HFFc6 (cell line): ENCODE measurements at regions not wholly inside any gene's neighbourhood (a gene's known extent, or its start where the extent isn't known, plus 50 kb on each side); places are given as distances from the start of the nearest gene placed in this dataset.

Source experiments
- DNase-seq: peaks from one replicate; pipeline ENCODE4 v3.0.0-alpha.2; 2018
- H3K27ac Mint-ChIP-seq: 2 replicates; pipeline ENCODE4 v1.8.0; 2020; ENCODE audit warnings: mild to moderate bottlenecking, mixed read lengths
- H3K27me3 Mint-ChIP-seq: 2 replicates; pipeline ENCODE4 v1.8.0; 2021; ENCODE audit warnings: mild to moderate bottlenecking, moderate library complexity, mixed read lengths; ENCODE audit not compliant: insufficient read depth
- H3K36me3 Mint-ChIP-seq: 2 replicates; pipeline ENCODE4 v1.8.0; 2021; ENCODE audit warnings: low read depth, mixed read lengths
- H3K4me1 Mint-ChIP-seq: 2 replicates; pipeline ENCODE4 v1.8.0; 2020; ENCODE audit warnings: low read depth, mixed read lengths
- H3K4me3 Mint-ChIP-seq: 2 replicates; pipeline ENCODE4 v1.8.0; 2020; ENCODE audit warnings: mild to moderate bottlenecking, moderate library complexity, mixed read lengths
- H3K9me3 Mint-ChIP-seq: 2 replicates; pipeline ENCODE4 v1.8.0; 2020; ENCODE audit warnings: mild to moderate bottlenecking, mixed read lengths
- TF ChIP-seq, protein P1 (sequence below): fragments of 200-600 bp; sonication (generic); IDR thresholded peaks from 2 replicates; pipeline ENCODE4 v1.5.0; 2021; ENCODE audit warnings: antibody characterized with exemption, mild to moderate bottlenecking

DNA sequence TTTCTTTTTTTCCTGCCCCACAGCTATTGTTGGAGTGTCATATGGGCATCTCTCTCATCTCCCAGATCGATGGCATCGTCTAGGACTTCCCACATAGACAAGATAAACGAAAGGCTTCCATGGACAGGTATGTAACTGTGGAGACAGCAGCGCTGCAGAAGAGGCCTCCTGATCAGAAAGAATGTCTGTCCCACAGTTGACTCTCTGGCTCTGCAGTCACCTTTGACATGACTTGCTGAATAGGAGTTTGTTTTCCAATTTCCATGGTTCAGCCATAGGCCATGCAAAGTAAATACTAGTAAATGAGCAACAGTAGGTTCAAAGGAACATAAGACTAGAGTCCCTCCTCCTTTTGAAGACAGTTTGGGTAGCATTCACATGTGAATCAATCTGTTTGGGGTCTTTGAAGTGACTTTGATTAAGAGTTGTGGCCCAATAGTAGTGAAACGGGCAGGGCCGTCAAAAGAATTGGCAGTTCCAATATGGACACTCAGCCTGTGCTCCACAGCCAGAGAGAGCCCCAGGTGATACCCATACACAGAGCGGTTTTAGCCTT lies 134.7 kb upstream of the IFNGR1 start:
- Mint-ChIP-seq H3K27me3 (peaks cover 10% of the 10 kb centered on the region; the same call in 1 of the 2 replicates), H3K36me3 (no peaks in the 10 kb centered on the region), H3K9me3 (no peaks in the 10 kb centered on the region), H3K4me1 (no peaks in the 10 kb centered on the region), H3K4me3 (no peak overlapping the region), H3K27ac (no peak overlapping the region)
- TF ChIP-seq, protein P1, sequence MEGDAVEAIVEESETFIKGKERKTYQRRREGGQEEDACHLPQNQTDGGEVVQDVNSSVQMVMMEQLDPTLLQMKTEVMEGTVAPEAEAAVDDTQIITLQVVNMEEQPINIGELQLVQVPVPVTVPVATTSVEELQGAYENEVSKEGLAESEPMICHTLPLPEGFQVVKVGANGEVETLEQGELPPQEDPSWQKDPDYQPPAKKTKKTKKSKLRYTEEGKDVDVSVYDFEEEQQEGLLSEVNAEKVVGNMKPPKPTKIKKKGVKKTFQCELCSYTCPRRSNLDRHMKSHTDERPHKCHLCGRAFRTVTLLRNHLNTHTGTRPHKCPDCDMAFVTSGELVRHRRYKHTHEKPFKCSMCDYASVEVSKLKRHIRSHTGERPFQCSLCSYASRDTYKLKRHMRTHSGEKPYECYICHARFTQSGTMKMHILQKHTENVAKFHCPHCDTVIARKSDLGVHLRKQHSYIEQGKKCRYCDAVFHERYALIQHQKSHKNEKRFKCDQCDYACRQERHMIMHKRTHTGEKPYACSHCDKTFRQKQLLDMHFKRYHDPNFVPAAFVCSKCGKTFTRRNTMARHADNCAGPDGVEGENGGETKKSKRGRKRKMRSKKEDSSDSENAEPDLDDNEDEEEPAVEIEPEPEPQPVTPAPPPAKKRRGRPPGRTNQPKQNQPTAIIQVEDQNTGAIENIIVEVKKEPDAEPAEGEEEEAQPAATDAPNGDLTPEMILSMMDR, result no peak
- no peak for DNase-seq

DNA sequence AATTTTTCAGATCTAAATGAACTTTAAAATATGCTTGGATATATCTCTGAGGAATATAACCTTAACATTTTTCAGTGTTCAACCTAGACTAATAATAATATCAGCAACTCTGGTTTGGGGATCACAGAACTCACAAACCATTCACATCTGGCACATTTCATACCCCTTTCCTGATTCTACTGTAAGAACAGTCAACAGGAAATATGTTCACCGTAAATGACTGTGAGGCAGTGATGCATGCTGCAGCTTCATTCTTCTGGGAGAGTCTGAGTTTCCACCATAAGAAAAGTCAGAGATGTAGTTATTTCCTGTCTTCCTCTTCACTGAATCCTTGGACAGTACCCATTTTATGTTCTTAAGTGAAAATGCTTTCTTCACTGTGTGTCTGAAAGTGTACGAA lies 134.2 kb upstream of the IFNGR1 start:
- Mint-ChIP-seq H3K4me3 (no peak overlapping the region), H3K27ac (no peak overlapping the region), H3K4me1 (no peaks in the 10 kb centered on the region), H3K36me3 (no peaks in the 10 kb centered on the region), H3K9me3 (no peaks in the 10 kb centered on the region), H3K27me3 (peaks cover 10% of the 10 kb centered on the region; the same call in 1 of the 2 replicates)
- DNase-seq, result no peak
- TF ChIP-seq, protein P1, result no peak

DNA sequence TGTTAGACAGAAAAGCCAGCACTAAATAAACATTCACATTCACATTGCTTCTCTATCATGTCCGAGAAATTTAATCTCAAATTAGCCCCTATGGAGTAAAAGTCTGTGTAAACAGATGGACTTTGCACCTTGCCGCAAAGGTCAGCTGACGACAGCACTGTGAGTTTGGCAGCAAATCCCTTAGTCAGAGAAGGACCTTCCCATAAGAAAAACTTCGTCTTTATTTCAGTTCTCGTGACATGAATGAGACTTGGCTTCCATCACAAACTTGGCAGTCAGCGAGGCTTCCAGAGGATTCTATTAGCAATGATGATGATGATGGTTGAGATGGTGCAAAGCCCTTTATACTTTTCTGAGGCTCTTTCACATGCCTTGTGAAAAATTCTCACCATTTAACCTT lies 133.7 kb upstream of the IFNGR1 start:
- TF ChIP-seq, protein P1, result no peak
- DNase-seq, result no peak
- no peaks in the 10 kb centered on the region for H3K9me3 Mint-ChIP-seq
- no peak overlapping the region for H3K4me3 Mint-ChIP-seq
- peaks cover 10% of the 10 kb centered on the region; the same call in 1 of the 2 replicates for H3K27me3 Mint-ChIP-seq
- no peaks in the 10 kb centered on the region for H3K4me1 Mint-ChIP-seq
- H3K27ac Mint-ChIP-seq, result no peak overlapping the region
- no peaks in the 10 kb centered on the region for H3K36me3 Mint-ChIP-seq

- Mint-ChIP-seq H3K4me3 (no peak overlapping the region), H3K27me3 (peaks cover 6% of the 10 kb centered on the region; the same call in 1 of the 2 replicates), H3K27ac (no peak overlapping the region), H3K4me1 (no peaks in the 10 kb centered on the region), H3K9me3 (no peaks in the 10 kb centered on the region), H3K36me3 (no peaks in the 10 kb centered on the region)
- TF ChIP-seq, protein P1, result no peak
- no peak for DNase-seq
These were observed 132.7 kb upstream of the IFNGR1 start for GRCh38 chr6:137351890-137352289.

DNA sequence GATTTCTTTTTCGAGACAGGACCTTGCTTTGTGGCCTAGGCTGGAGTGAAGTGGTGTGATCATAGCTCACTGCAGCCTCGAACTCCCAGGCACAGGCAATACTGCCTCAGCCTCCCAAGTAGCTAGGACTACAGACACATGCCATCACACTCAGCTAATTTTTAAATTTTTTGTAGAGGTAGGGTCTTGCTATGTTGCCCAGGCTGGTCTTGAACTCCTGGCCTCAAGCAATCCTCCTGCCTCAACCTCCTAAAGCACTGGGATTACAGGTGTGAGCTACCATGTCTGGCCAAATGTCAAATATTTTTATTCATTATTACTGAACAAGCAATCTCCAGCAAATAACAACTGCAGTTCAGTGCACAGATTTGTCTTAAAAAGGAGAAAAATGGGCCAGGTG lies 131.7 kb upstream of the IFNGR1 start:
- Mint-ChIP-seq H3K9me3 (no peaks in the 10 kb centered on the region), H3K27me3 (peaks cover 9% of the 10 kb centered on the region; the same call in 1 of the 2 replicates), H3K27ac (no peak overlapping the region), H3K36me3 (no peaks in the 10 kb centered on the region), H3K4me1 (no peaks in the 10 kb centered on the region), H3K4me3 (no peak overlapping the region)
- no peak for DNase-seq
- TF ChIP-seq, protein P1, result no peak
